ENCODE measurements at regions not wholly inside any gene's neighbourhood (a gene's known extent, or its start where the extent isn't known, plus 50 kb on each side); places are given as distances from the start of the nearest gene placed in this dataset.

GRCh38 chr3:106758459-106758858 lies 618.8 kb upstream of the CCDC54 start:
- TF ChIP-seq CTCF (IDR thresholded peaks at IDR 0.05) (no peak), POLR2A (IDR thresholded peaks at IDR 0.05) (no peak)

All from Peyer's patch (tissue), 4 donors.